GM23248 (cell line): ENCODE measurements at regions not wholly inside any gene's neighbourhood (a gene's known extent, or its start where the extent isn't known, plus 50 kb on each side); places are given as distances from the start of the nearest gene placed in this dataset.

Experiments
- DNase-seq: peaks from one replicate; pipeline ENCODE4 v3.0.0-alpha.2; 2015
- H2AFZ ChIP-seq: fragments of 200-600 bp; sonication (generic); 2 replicates; pipeline ENCODE4 v1.6.1; 2016; ENCODE audit warnings: antibody characterized with exemption
- H3F3A ChIP-seq: fragments of 200-600 bp; sonication (generic); 2 replicates; pipeline ENCODE4 v1.6.1; 2016; ENCODE audit warnings: mild to moderate bottlenecking, antibody characterized with exemption, mixed run types; ENCODE audit not compliant: insufficient read depth
- H3K27ac ChIP-seq: fragments of 200-600 bp; sonication (generic); 2 replicates; pipeline ENCODE4 v1.5.1; 2016; ENCODE audit warnings: mild to moderate bottlenecking
- H3K27me3 ChIP-seq: fragments of 200-600 bp; sonication (generic); replicated peaks from 2 replicates; pipeline ENCODE4 v1.6.1; 2016; ENCODE audit warnings: mild to moderate bottlenecking; ENCODE audit not compliant: insufficient read depth
- H3K36me3 ChIP-seq: fragments of 200-600 bp; sonication (generic); 2 replicates; pipeline ENCODE4 v1.6.1; 2016; ENCODE audit warnings: low read depth, mild to moderate bottlenecking
- H3K4me1 ChIP-seq: fragments of 200-600 bp; sonication (generic); 2 replicates; pipeline ENCODE4 v1.6.1; 2016; ENCODE audit warnings: mild to moderate bottlenecking; ENCODE audit not compliant: insufficient read depth
- H3K4me2 ChIP-seq: fragments of 200-600 bp; sonication (generic); one replicate; pipeline ENCODE4 v1.6.1; 2016; ENCODE audit warnings: mild to moderate bottlenecking; ENCODE audit not compliant: unreplicated experiment
- H3K4me3 ChIP-seq: fragments of 200-600 bp; sonication (generic); 2 replicates; pipeline ENCODE4 v1.5.1; 2016; ENCODE audit warnings: mild to moderate bottlenecking
- H3K79me2 ChIP-seq: fragments of 200-600 bp; sonication (generic); 2 replicates; pipeline ENCODE4 v1.6.1; 2016; ENCODE audit warnings: mild to moderate bottlenecking; ENCODE audit not compliant: insufficient read depth
- H3K9ac ChIP-seq: fragments of 200-600 bp; sonication (generic); 2 replicates; pipeline ENCODE4 v1.6.1; 2016; ENCODE audit warnings: mild to moderate bottlenecking
- H3K9me2 ChIP-seq: fragments of 200-600 bp; sonication (generic); 2 replicates; pipeline ENCODE4 v1.6.1; 2016; ENCODE audit warnings: mixed run types, mild to moderate bottlenecking, moderate library complexity; ENCODE audit not compliant: insufficient read depth
- H3K9me3 ChIP-seq: fragments of 200-600 bp; sonication (generic); one replicate; pipeline ENCODE4 v1.6.1; 2017; ENCODE audit warnings: low read depth
- H4K20me1 ChIP-seq: fragments of 200-600 bp; sonication (generic); 2 replicates; pipeline ENCODE4 v1.6.0; 2016; ENCODE audit not compliant: insufficient read depth
- EZH2 ChIP-seq: fragments of 200-600 bp; sonication (generic); IDR thresholded peaks from 2 replicates; pipeline ENCODE4 v1.6.1; 2018; ENCODE audit warnings: antibody characterized with exemption, mild to moderate bottlenecking; ENCODE audit not compliant: insufficient read depth, poor library complexity, severe bottlenecking
- EZH2phosphoT487 ChIP-seq: fragments of 200-600 bp; sonication (generic); IDR thresholded peaks from 2 replicates; pipeline ENCODE4 v1.6.1; 2018; ENCODE audit warnings: antibody characterized with exemption, moderate library complexity, mild to moderate bottlenecking, low read depth; ENCODE audit not compliant: insufficient read depth
- WGBS, 2 experiments: methylation state at CpG; one replicate each; pipeline ENCODE4 v1.1.6; 2015 to 2017; ENCODE audit warnings: low lambda C conversion rate in 2 of 2, low coverage in 1 of 2; ENCODE audit errors: missing lambda C conversion rate in 2 of 2; 5-methylcytosine and 5-hydroxymethylcytosine counted together
- in situ Hi-C: fragments of 300-500 bp; cut with MboI; formaldehyde crosslinking; loops from 2 replicates; pipeline ENCODE4 v1.15.0; 2020

DNA sequence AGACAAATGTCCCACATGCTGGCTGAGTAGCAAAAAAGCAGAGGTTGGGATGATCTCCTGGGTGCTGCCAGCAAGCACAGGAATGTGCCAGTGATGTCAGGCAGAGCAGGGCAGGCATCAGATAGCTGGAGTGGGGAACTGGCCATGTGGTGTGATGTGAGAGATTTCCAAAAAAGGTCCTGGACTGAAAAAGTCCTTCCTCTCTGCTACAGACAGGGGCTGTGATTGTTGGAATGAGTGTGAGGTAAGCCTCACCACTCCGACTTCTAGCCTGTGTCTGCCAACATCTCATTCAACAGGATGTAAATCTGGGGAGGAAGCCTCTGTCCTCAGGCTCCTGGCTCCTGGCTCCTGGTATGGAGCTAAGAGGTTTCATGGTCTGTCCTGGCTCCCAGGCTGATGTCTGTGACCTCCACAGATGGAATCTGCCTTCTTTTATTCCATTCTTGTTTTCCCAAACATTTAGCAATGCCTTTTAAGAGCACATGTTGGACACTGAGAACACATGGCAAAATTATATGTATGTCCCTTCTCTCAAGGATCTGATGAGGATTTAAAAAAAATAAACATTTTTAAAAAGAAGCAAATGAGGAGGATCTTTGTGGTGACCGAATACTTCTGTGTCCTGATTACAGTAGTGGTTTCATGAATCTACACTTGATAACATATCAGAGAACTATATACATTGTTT, 50.1 kb upstream of the STK38L start:
- H3K9ac ChIP-seq: peak overlapping the region; percentile 28
- peak overlapping the region; percentile 66 for H3K4me2 ChIP-seq
- WGBS, 2 experiments: 26 to 30% methylated on average over 2 of the region's 2 CpGs
- no peaks in the 10 kb centered on the region for H3K9me3 ChIP-seq
- H3K27me3 ChIP-seq: no peaks in the 10 kb centered on the region
- H3K4me1 ChIP-seq: peaks cover 50% of the 10 kb centered on the region
- no peaks in the 10 kb centered on the region for H3K79me2 ChIP-seq
- no peak overlapping the region for H3K4me3 ChIP-seq
- peaks cover 51% of the 10 kb centered on the region for H3F3A ChIP-seq
- TF ChIP-seq EZH2: no peak
- no peak for TF ChIP-seq EZH2phosphoT487
- no peaks in the 10 kb centered on the region for H3K9me2 ChIP-seq
- peak; percentile 78 for DNase-seq
- peak overlapping the region; percentile 65 for H3K27ac ChIP-seq
- no peaks in the 10 kb centered on the region for H4K20me1 ChIP-seq
- in situ Hi-C loops: no loop called here
- peak overlapping the region; percentile 48; the same call in 1 of the 2 replicates for H2AFZ ChIP-seq
- no peaks in the 10 kb centered on the region for H3K36me3 ChIP-seq
